ENCODE measurements at regions not wholly inside any gene's neighbourhood (a gene's known extent, or its start where the extent isn't known, plus 50 kb on each side); places are given as distances from the start of the nearest gene placed in this dataset.
A peak's percentile ranks its signal among the peaks of the same experiment; 100 is the strongest.

DNA sequence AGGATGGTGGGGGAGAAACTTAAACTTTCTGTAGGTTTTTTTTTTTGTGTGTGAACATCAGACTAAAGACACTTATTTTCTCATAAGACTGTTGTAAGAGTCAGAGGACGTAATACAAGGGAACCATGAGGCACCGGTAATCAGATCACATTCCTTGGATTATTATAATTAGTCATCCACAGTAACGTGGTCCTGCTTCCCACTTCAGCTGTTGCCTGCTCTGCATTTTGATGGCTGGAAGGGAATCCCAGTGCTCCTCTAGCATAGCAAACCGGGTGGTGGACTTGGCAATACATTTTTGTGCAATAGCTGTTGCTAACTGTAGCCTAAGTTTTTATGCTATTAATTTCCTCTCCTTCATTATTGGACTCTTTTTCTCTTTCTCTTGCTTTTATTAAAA lies 294.8 kb downstream of the NR2F2 start:
- no peak overlapping the region for H3K4me2 ChIP-seq (ENCODE audit: insufficient read depth, low read length)
- no peaks in the 10 kb centered on the region for H4K20me1 ChIP-seq (replicated peaks; ENCODE audit: control insufficient read depth, extremely low read depth, insufficient read depth, low read length)
- no peaks in the 10 kb centered on the region for H3K4me1 ChIP-seq (ENCODE audit: control insufficient read depth, extremely low read depth, insufficient read depth, low read length)
- no peak overlapping the region for H3K27ac ChIP-seq (ENCODE audit: insufficient read depth, low read depth, low read length)
- POLR2A ChIA-PET = no interaction called here
- intact Hi-C loops (cut with micrococcal nuclease) (no loop called here), dilution Hi-C loops (cut with MboI; ENCODE audit: extremely low pct_ligation_motif_present, low sequenced_read_pairs) (no loop called here)
- no peak overlapping the region for H3K4me3 ChIP-seq (replicated peaks in 1 of 3; ENCODE audit: insufficient read depth in 1 of 3, low read depth in 1 of 3, low read length in 3 of 3)
- H3K9ac ChIP-seq (replicated peaks; ENCODE audit: extremely low read depth, insufficient read depth, low read length) = no peak overlapping the region
- FAIRE-seq (no peak), DNase-seq (ENCODE audit: low read depth, low spot score) (no peak)
- H3K9me1 ChIP-seq (replicated peaks; ENCODE audit: control insufficient read depth, extremely low read depth, insufficient read depth, low read length) = no peaks in the 10 kb centered on the region
- H3K9me3 ChIP-seq (replicated peaks; ENCODE audit: control insufficient read depth, insufficient read depth, low read length) = no peaks in the 10 kb centered on the region
- H3K79me2 ChIP-seq (ENCODE audit: control insufficient read depth, insufficient read depth, low read length) = no peaks in the 10 kb centered on the region
- no peaks in the 10 kb centered on the region for H3K27me3 ChIP-seq (ENCODE audit: control insufficient read depth in 2 of 2, insufficient read depth in 2 of 2, low read length in 2 of 2)
- H2AFZ ChIP-seq (ENCODE audit: low read depth, low read length) = no peak overlapping the region
- H3K36me3 ChIP-seq (ENCODE audit: control insufficient read depth in 2 of 2, extremely low read depth in 1 of 2, insufficient read depth in 2 of 2, low read length in 2 of 2) = no peaks in the 10 kb centered on the region
- TF ChIP-seq JUN (IDR thresholded peaks at IDR 0.05; ENCODE audit: borderline replicate concordance, insufficient read depth, insufficient read length, low read depth) (no peak), EZH2 (IDR thresholded peaks at IDR 0.05; ENCODE audit: borderline replicate concordance, low read depth, low read length, severe bottlenecking) (no peak)
- TF ChIP-seq, protein P1, sequence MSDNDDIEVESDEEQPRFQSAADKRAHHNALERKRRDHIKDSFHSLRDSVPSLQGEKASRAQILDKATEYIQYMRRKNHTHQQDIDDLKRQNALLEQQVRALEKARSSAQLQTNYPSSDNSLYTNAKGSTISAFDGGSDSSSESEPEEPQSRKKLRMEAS (IDR thresholded peaks at IDR 0.05; ENCODE audit: insufficient read depth, insufficient read length) = no peak
- TF ChIP-seq, protein P2, sequence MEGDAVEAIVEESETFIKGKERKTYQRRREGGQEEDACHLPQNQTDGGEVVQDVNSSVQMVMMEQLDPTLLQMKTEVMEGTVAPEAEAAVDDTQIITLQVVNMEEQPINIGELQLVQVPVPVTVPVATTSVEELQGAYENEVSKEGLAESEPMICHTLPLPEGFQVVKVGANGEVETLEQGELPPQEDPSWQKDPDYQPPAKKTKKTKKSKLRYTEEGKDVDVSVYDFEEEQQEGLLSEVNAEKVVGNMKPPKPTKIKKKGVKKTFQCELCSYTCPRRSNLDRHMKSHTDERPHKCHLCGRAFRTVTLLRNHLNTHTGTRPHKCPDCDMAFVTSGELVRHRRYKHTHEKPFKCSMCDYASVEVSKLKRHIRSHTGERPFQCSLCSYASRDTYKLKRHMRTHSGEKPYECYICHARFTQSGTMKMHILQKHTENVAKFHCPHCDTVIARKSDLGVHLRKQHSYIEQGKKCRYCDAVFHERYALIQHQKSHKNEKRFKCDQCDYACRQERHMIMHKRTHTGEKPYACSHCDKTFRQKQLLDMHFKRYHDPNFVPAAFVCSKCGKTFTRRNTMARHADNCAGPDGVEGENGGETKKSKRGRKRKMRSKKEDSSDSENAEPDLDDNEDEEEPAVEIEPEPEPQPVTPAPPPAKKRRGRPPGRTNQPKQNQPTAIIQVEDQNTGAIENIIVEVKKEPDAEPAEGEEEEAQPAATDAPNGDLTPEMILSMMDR (IDR thresholded peaks at IDR 0.05; ENCODE audit: extremely low read depth in 1 of 2, insufficient read depth in 1 of 2, low read depth in 1 of 2, low read length in 2 of 2) = no peak
- CTCF ChIA-PET = no interaction called here
- no TSS peak for BruUV-seq (replicated peaks)

DNA sequence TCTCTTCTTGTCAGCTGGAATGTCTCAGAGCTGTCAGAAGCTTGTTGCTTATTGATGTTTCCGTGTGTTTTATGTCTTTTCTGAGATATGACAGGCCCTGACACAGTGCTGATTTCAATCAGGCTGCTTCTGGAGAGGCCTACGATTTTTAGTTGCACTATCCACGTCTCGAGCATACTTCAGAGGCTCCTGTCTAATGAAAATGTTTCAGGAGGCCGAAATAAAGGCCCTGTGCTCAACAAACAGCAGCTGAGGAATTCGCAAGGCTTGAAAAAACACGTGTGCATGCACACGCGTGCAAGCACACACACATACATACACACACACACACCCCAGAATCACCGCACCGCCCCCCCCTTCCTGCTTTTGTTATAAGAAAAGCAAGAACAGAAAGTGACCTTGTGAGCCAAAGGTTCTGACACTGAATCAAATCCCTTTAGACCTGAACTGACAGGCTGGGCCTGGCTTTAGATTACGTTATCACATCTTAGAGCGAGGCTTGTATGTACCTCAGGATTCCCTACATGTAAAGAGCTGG lies 296.6 kb downstream of the NR2F2 start:
- CTCF ChIA-PET = no interaction called here
- no TSS peak for BruUV-seq (replicated peaks)
- no peaks in the 10 kb centered on the region for H3K27me3 ChIP-seq (ENCODE audit: control insufficient read depth in 2 of 2, insufficient read depth in 2 of 2, low read length in 2 of 2)
- peak; percentile 56 for FAIRE-seq
- dilution Hi-C loops (cut with MboI; ENCODE audit: extremely low pct_ligation_motif_present, low sequenced_read_pairs) = no loop called here
- intact Hi-C loops (cut with micrococcal nuclease) = no loop called here
- DNase-seq (ENCODE audit: low read depth, low spot score) = peak; percentile 2
- H3K36me3 ChIP-seq (ENCODE audit: control insufficient read depth in 2 of 2, extremely low read depth in 1 of 2, insufficient read depth in 2 of 2, low read length in 2 of 2) = no peaks in the 10 kb centered on the region
- H3K9ac ChIP-seq (replicated peaks; ENCODE audit: extremely low read depth, insufficient read depth, low read length) = no peak overlapping the region
- H4K20me1 ChIP-seq (replicated peaks; ENCODE audit: control insufficient read depth, extremely low read depth, insufficient read depth, low read length) = no peaks in the 10 kb centered on the region
- no peak overlapping the region for H3K4me3 ChIP-seq (replicated peaks in 1 of 3; ENCODE audit: insufficient read depth in 1 of 3, low read depth in 1 of 3, low read length in 3 of 3)
- H2AFZ ChIP-seq (ENCODE audit: low read depth, low read length) = no peak overlapping the region
- H3K79me2 ChIP-seq (ENCODE audit: control insufficient read depth, insufficient read depth, low read length) = no peaks in the 10 kb centered on the region
- H3K9me3 ChIP-seq (replicated peaks; ENCODE audit: control insufficient read depth, insufficient read depth, low read length) = no peaks in the 10 kb centered on the region
- TF ChIP-seq POLR2A (IDR thresholded peaks at IDR 0.05; ENCODE audit: low read depth, low read length) (no peak), FOS (IDR thresholded peaks at IDR 0.05; ENCODE audit: borderline replicate concordance, insufficient read depth, low read length) (no peak), POLR2AphosphoS5 (IDR thresholded peaks at IDR 0.05; ENCODE audit: insufficient read depth, low read depth, low read length) (no peak), MYC (IDR thresholded peaks at IDR 0.05; ENCODE audit: low read depth, low read length) (no peak), GATA2 (IDR thresholded peaks at IDR 0.05; ENCODE audit: insufficient read depth, insufficient read length, low read depth, low read length) (no peak), JUN (IDR thresholded peaks at IDR 0.05; ENCODE audit: borderline replicate concordance, insufficient read depth, insufficient read length, low read depth) (no peak), EZH2 (IDR thresholded peaks at IDR 0.05; ENCODE audit: borderline replicate concordance, low read depth, low read length, severe bottlenecking) (no peak)
- TF ChIP-seq, protein P1 (IDR thresholded peaks at IDR 0.05; ENCODE audit: insufficient read depth, insufficient read length) = no peak
- TF ChIP-seq, protein P2 (IDR thresholded peaks at IDR 0.05; ENCODE audit: extremely low read depth in 1 of 2, insufficient read depth in 1 of 2, low read depth in 1 of 2, low read length in 2 of 2) = no peak
- POLR2A ChIA-PET = no interaction called here
- no peak overlapping the region for H3K27ac ChIP-seq (ENCODE audit: insufficient read depth, low read depth, low read length)
- H3K9me1 ChIP-seq (replicated peaks; ENCODE audit: control insufficient read depth, extremely low read depth, insufficient read depth, low read length) = no peaks in the 10 kb centered on the region
- H3K4me1 ChIP-seq (ENCODE audit: control insufficient read depth, extremely low read depth, insufficient read depth, low read length) = no peaks in the 10 kb centered on the region
- H3K4me2 ChIP-seq (ENCODE audit: insufficient read depth, low read length) = no peak overlapping the region

All from endothelial cell of umbilical vein (primary cell).